ENCODE measurements at regions not wholly inside any gene's neighbourhood (a gene's known extent, or its start where the extent isn't known, plus 50 kb on each side); places are given as distances from the start of the nearest gene placed in this dataset.

- DNase-seq: no peak
Observed at GRCh38 chr6:159325476-159325875, 156.3 kb downstream of the FNDC1 start.

GRCh38 chr6:159324596-159324995, 155.4 kb downstream of the FNDC1 start:
- no peak for DNase-seq
